HEK293T (cell line): ENCODE measurements at regions not wholly inside any gene's neighbourhood (a gene's known extent, or its start where the extent isn't known, plus 50 kb on each side); places are given as distances from the start of the nearest gene placed in this dataset.

Experiments
- FOXA1 ChIP-seq: fragments of 450-650 bp; IDR thresholded peaks from 2 replicates; pipeline ENCODE4 v1.6.1; 2016; ENCODE audit warnings: mild to moderate bottlenecking
- SUZ12 ChIP-seq: fragments of 450-650 bp; IDR thresholded peaks from 2 replicates; pipeline ENCODE4 v1.6.1; 2016; ENCODE audit warnings: mild to moderate bottlenecking
- TF ChIP-seq, protein P1 (sequence below): fragments of 450-650 bp; IDR thresholded peaks from 2 replicates; pipeline ENCODE4 v1.6.1; 2016

DNA sequence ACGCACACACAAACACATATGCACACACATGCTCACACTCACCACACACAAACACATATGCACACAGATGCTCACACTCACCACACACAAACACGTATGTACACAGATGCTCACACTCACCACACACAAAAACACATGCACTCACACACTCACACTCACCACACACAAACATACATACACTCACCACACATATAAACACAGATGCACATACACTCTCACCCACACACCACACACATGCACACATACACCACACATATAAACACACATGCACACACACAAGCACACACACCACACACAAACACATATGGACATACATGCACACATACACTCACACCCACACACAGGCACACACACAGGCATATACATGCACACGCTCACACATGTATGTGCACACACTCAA is 112.3 kb downstream of the ERMARD start:
- no peak for TF ChIP-seq FOXA1
- TF ChIP-seq SUZ12 = no peak
- TF ChIP-seq, protein P1, sequence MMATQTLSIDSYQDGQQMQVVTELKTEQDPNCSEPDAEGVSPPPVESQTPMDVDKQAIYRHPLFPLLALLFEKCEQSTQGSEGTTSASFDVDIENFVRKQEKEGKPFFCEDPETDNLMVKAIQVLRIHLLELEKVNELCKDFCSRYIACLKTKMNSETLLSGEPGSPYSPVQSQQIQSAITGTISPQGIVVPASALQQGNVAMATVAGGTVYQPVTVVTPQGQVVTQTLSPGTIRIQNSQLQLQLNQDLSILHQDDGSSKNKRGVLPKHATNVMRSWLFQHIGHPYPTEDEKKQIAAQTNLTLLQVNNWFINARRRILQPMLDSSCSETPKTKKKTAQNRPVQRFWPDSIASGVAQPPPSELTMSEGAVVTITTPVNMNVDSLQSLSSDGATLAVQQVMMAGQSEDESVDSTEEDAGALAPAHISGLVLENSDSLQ = no peak
